ENCODE measurements at regions not wholly inside any gene's neighbourhood (a gene's known extent, or its start where the extent isn't known, plus 50 kb on each side); places are given as distances from the start of the nearest gene placed in this dataset.

DNA sequence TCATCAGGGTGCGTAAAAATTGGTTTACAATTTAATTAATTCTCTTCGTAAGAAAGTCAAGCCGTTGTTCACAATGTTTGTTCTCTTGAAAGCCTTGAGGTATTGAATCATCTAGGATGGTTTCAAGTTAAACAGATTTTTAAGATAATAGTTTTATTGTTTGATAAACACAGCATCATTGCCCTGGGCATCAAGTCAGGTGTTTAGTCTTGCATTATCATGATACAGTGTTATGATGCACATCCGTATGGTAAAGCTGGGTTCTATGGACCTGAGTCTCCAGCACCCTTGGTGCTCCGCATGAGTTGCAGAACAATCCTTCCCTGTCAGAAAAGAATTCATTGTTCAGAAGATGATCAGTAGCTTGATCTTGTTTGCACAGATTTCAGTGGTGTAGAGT lies 359.5 kb downstream of the LMO4 start:
- DNase-seq (ENCODE audit: low spot score) = no peak
- Mint-ChIP-seq H3K36me3 (ENCODE audit: low read depth) (no peaks in the 10 kb centered on the region), H3K27me3 (ENCODE audit: low read depth) (no peaks in the 10 kb centered on the region), H3K4me3 (ENCODE audit: unreplicated experiment) (no peak overlapping the region), H3K4me1 (ENCODE audit: low read depth) (peaks cover 9% of the 10 kb centered on the region), H3K9me3 (ENCODE audit: low read depth) (no peaks in the 10 kb centered on the region), H3K27ac (ENCODE audit: unreplicated experiment) (no peak overlapping the region)
- TF ChIP-seq, protein P1, sequence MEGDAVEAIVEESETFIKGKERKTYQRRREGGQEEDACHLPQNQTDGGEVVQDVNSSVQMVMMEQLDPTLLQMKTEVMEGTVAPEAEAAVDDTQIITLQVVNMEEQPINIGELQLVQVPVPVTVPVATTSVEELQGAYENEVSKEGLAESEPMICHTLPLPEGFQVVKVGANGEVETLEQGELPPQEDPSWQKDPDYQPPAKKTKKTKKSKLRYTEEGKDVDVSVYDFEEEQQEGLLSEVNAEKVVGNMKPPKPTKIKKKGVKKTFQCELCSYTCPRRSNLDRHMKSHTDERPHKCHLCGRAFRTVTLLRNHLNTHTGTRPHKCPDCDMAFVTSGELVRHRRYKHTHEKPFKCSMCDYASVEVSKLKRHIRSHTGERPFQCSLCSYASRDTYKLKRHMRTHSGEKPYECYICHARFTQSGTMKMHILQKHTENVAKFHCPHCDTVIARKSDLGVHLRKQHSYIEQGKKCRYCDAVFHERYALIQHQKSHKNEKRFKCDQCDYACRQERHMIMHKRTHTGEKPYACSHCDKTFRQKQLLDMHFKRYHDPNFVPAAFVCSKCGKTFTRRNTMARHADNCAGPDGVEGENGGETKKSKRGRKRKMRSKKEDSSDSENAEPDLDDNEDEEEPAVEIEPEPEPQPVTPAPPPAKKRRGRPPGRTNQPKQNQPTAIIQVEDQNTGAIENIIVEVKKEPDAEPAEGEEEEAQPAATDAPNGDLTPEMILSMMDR (IDR thresholded peaks at IDR 0.05) = no peak

DNA sequence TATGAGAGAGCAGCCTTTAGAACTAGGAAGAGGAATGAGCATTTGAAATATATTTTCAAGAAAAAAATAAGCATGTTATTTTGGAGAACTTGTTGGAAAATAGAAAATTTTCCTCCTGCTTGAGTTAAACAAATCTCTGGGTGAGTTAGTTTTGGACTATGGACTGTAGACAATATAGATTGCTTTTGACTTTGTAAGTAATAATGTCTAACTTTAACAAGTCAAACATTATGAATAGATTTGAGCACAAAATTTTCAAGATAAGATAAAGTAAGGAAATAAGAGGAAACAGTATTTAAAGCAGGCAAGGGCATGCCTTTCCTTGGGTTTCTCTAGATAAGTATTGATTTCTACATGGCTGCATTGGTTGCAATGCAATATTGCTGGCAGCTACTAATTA lies 360.8 kb downstream of the LMO4 start:
- H3K4me1 Mint-ChIP-seq (ENCODE audit: low read depth) = peaks cover 4% of the 10 kb centered on the region
- H3K4me3 Mint-ChIP-seq (ENCODE audit: unreplicated experiment) = no peak overlapping the region
- no peak overlapping the region for H3K27ac Mint-ChIP-seq (ENCODE audit: unreplicated experiment)
- no peaks in the 10 kb centered on the region for H3K36me3 Mint-ChIP-seq (ENCODE audit: low read depth)
- H3K27me3 Mint-ChIP-seq (ENCODE audit: low read depth) = no peaks in the 10 kb centered on the region
- H3K9me3 Mint-ChIP-seq (ENCODE audit: low read depth) = no peaks in the 10 kb centered on the region
- TF ChIP-seq, protein P1 (IDR thresholded peaks at IDR 0.05) = no peak
- no peak for DNase-seq (ENCODE audit: low spot score)

DNA sequence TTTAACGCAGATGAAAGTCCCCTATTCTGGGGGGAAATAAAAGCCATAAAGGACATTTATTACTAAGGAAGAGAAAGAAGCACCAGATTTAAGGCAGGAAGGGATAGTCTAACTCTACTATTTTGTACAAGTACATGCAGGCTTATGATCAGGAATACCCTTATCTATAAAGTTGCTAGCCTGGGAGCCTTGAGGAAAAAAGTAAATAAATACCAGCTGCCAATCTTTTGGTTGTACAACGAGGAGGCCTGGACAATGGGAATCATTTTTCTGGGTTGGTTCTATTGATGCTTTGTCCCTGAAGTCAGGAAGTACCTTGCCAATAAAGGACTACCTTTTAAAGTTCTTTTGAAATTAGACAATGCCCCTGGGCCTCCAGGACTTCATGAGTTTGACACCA lies 367.8 kb downstream of the LMO4 start:
- Mint-ChIP-seq H3K27ac (ENCODE audit: unreplicated experiment) (no peak overlapping the region), H3K36me3 (ENCODE audit: low read depth) (peaks cover 2% of the 10 kb centered on the region), H3K4me3 (ENCODE audit: unreplicated experiment) (no peak overlapping the region), H3K9me3 (ENCODE audit: low read depth) (peaks cover 19% of the 10 kb centered on the region), H3K4me1 (ENCODE audit: low read depth) (no peaks in the 10 kb centered on the region), H3K27me3 (ENCODE audit: low read depth) (no peaks in the 10 kb centered on the region)
- no peak for DNase-seq (ENCODE audit: low spot score)
- TF ChIP-seq, protein P1 (IDR thresholded peaks at IDR 0.05) = no peak

DNA sequence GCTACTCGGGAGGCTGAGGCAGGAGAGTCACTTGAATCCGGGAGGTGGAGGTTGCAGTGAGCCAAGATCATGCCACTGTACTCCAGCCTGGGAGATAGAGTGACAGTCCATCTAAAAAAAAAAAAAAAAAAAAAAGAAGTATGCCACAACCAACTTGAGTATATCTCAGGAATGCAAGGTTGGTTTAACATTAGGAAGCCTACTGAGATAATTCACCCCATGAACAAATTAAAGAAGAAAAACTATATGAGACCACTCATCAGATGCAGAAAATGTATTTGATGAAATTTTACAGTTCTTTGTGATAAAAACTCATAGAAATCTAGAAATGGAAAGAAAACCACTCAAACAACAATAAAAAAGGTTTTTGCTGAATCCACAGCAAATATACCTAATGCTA lies 373.8 kb downstream of the LMO4 start:
- Mint-ChIP-seq H3K36me3 (ENCODE audit: low read depth) (peaks cover 7% of the 10 kb centered on the region), H3K9me3 (ENCODE audit: low read depth) (peaks cover 19% of the 10 kb centered on the region), H3K27me3 (ENCODE audit: low read depth) (no peaks in the 10 kb centered on the region), H3K4me3 (ENCODE audit: unreplicated experiment) (no peak overlapping the region), H3K27ac (ENCODE audit: unreplicated experiment) (no peak overlapping the region), H3K4me1 (ENCODE audit: low read depth) (peaks cover 9% of the 10 kb centered on the region)
- no peak for DNase-seq (ENCODE audit: low spot score)
- TF ChIP-seq, protein P1 (IDR thresholded peaks at IDR 0.05) = no peak

DNA sequence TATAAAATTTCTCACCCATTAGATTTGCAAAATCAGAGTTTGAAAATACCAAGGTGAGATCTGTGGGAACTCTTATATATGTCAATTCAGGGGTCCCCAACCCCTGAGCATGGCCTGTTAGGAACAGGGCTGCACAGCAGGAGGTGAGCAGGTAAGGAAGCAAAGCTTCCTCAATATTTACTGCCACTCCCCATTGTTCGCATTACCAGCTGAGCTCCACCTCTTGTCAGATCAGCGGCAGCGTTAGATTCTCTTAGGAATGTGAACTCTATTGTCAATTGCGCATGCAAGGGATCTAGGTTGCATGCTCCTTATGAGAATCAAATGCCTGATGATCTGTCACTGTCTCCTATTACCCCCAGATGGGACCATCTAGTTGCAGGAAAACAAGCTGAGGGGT lies 376.6 kb downstream of the LMO4 start:
- no peak overlapping the region for H3K4me3 Mint-ChIP-seq (ENCODE audit: unreplicated experiment)
- H3K9me3 Mint-ChIP-seq (ENCODE audit: low read depth) = peaks cover 15% of the 10 kb centered on the region
- peaks cover 7% of the 10 kb centered on the region for H3K36me3 Mint-ChIP-seq (ENCODE audit: low read depth)
- DNase-seq (ENCODE audit: low spot score) = no peak
- no peaks in the 10 kb centered on the region for H3K27me3 Mint-ChIP-seq (ENCODE audit: low read depth)
- TF ChIP-seq, protein P1 (IDR thresholded peaks at IDR 0.05) = no peak
- peaks cover 9% of the 10 kb centered on the region for H3K4me1 Mint-ChIP-seq (ENCODE audit: low read depth)
- H3K27ac Mint-ChIP-seq (ENCODE audit: unreplicated experiment) = no peak overlapping the region
